ENCODE measurements at regions not wholly inside any gene's neighbourhood (a gene's known extent, or its start where the extent isn't known, plus 50 kb on each side); places are given as distances from the start of the nearest gene placed in this dataset.

GRCh38 chr10:28463141-28463540 lies 69.8 kb upstream of the WAC start:
- no peak for TF ChIP-seq CTCF (IDR thresholded peaks at IDR 0.05; ENCODE audit: insufficient read depth, low read length, severe bottlenecking)
- Histone ChIP-seq H3K27me3 (ENCODE audit: control insufficient read depth, insufficient read depth, low read length) (no peaks in the 10 kb centered on the region), H3K4me3 (ENCODE audit: low read depth, low read length) (no peak overlapping the region), H3K36me3 (ENCODE audit: control insufficient read depth, insufficient read depth, low read length) (no peaks in the 10 kb centered on the region)
- DNase-seq (ENCODE audit: low read depth) (no peak), FAIRE-seq (no peak)

- no peaks in the 10 kb centered on the region for H3K27me3 ChIP-seq (ENCODE audit: control insufficient read depth, insufficient read depth, low read length)
- DNase-seq (ENCODE audit: low read depth) (no peak), FAIRE-seq (no peak)
- no peaks in the 10 kb centered on the region for H3K36me3 ChIP-seq (ENCODE audit: control insufficient read depth, insufficient read depth, low read length)
- H3K4me3 ChIP-seq (ENCODE audit: low read depth, low read length): no peak overlapping the region
- no peak for TF ChIP-seq CTCF (IDR thresholded peaks at IDR 0.05; ENCODE audit: insufficient read depth, low read length, severe bottlenecking)
Observed at GRCh38 chr10:28463676-28464395, 69.1 kb upstream of the WAC start.

GRCh38 chr10:28467615-28468014 lies 65.3 kb upstream of the WAC start:
- Histone ChIP-seq H3K4me3 (ENCODE audit: low read depth, low read length) (no peak overlapping the region), H3K36me3 (ENCODE audit: control insufficient read depth, insufficient read depth, low read length) (no peaks in the 10 kb centered on the region), H3K27me3 (ENCODE audit: control insufficient read depth, insufficient read depth, low read length) (no peaks in the 10 kb centered on the region)
- FAIRE-seq: no peak
- no peak for TF ChIP-seq CTCF (IDR thresholded peaks at IDR 0.05; ENCODE audit: insufficient read depth, low read length, severe bottlenecking)
- DNase-seq (ENCODE audit: low read depth): no peak

- TF ChIP-seq CTCF (IDR thresholded peaks at IDR 0.05; ENCODE audit: insufficient read depth, low read length, severe bottlenecking): no peak
- H3K36me3 ChIP-seq (ENCODE audit: control insufficient read depth, insufficient read depth, low read length): no peaks in the 10 kb centered on the region
- FAIRE-seq (no peak), DNase-seq (ENCODE audit: low read depth) (no peak)
- H3K4me3 ChIP-seq (ENCODE audit: low read depth, low read length): no peak overlapping the region
- no peaks in the 10 kb centered on the region for H3K27me3 ChIP-seq (ENCODE audit: control insufficient read depth, insufficient read depth, low read length)
Observed at GRCh38 chr10:28468707-28469483, 64.0 kb upstream of the WAC start.

GRCh38 chr10:28470873-28471651 lies 61.9 kb upstream of the WAC start:
- H3K27me3 ChIP-seq (ENCODE audit: control insufficient read depth, insufficient read depth, low read length): no peaks in the 10 kb centered on the region
- DNase-seq (ENCODE audit: low read depth) (no peak), FAIRE-seq (no peak)
- no peaks in the 10 kb centered on the region for H3K36me3 ChIP-seq (ENCODE audit: control insufficient read depth, insufficient read depth, low read length)
- no peak for TF ChIP-seq CTCF (IDR thresholded peaks at IDR 0.05; ENCODE audit: insufficient read depth, low read length, severe bottlenecking)
- H3K4me3 ChIP-seq (ENCODE audit: low read depth, low read length): no peak overlapping the region

All from bronchial epithelial cell (primary cell).